Keratinocyte (primary cell): ENCODE measurements at regions not wholly inside any gene's neighbourhood (a gene's known extent, or its start where the extent isn't known, plus 50 kb on each side); places are given as distances from the start of the nearest gene placed in this dataset.

ENCODE experiments used
- DNase-seq: peaks from one replicate; pipeline ENCODE4 v3.0.0-alpha.2; 2011; ENCODE audit warnings: low read depth, missing footprints, low spot score
- FAIRE-seq: peaks from 2 replicates; lab custom pipeline; 2011; peaks lifted over from hg19 to GRCh38; lab: Jason Lieb, UNC
- H2AFZ ChIP-seq: 2 replicates; pipeline ENCODE4 v1.6.0; 2012; ENCODE audit warnings: low read length, control low read depth, inconsistent platforms; ENCODE audit not compliant: control insufficient read depth
- H3K27ac ChIP-seq: 2 replicates; pipeline ENCODE4 v1.5.1; 2011; ENCODE audit warnings: low read length; ENCODE audit not compliant: control insufficient read depth, insufficient read depth
- H3K27me3 ChIP-seq: 3 replicates; pipeline ENCODE4 v1.6.0; 2011; ENCODE audit warnings: low read length; ENCODE audit not compliant: control insufficient read depth, insufficient read depth; ENCODE audit errors: extremely low read depth
- H3K36me3 ChIP-seq, 2 experiments: 2 replicates in 1 of 2; 3 replicates in 1 of 2; pipeline ENCODE4 v1.5.1; 2011; ENCODE audit warnings: low read length in 2 of 2, mild to moderate bottlenecking in 1 of 2; ENCODE audit not compliant: control insufficient read depth in 2 of 2, insufficient read depth in 2 of 2; ENCODE audit errors: extremely low read depth in 1 of 2
- H3K4me1 ChIP-seq: 3 replicates; pipeline ENCODE4 v1.5.1; 2011; ENCODE audit warnings: low read length; ENCODE audit not compliant: control insufficient read depth, insufficient read depth; ENCODE audit errors: extremely low read depth
- H3K4me2 ChIP-seq: 3 replicates; pipeline ENCODE4 v1.6.0; 2011; ENCODE audit warnings: low read depth, low read length; ENCODE audit not compliant: control insufficient read depth, insufficient read depth; ENCODE audit errors: extremely low read depth
- H3K4me3 ChIP-seq, 3 experiments: fragments of 200-600 bp in 1 of 3; sonication (generic) in 1 of 3; 2 replicates in 2 of 3; 3 replicates in 1 of 3; pipeline ENCODE4 v1.5.1; 2011 to 2016; ENCODE audit warnings: low read length in 3 of 3, mild to moderate bottlenecking in 3 of 3, control low read depth in 2 of 3, inconsistent platforms in 1 of 3, low read depth in 1 of 3, mixed read lengths in 1 of 3, mixed run types in 1 of 3, moderate library complexity in 1 of 3; ENCODE audit not compliant: control insufficient read depth in 2 of 3, insufficient read depth in 2 of 3; ENCODE audit errors: extremely low read depth in 1 of 3
- H3K79me2 ChIP-seq: 2 replicates; pipeline ENCODE4 v1.6.0; 2012; ENCODE audit warnings: low read length; ENCODE audit not compliant: control insufficient read depth, insufficient read depth
- H3K9ac ChIP-seq: 3 replicates; pipeline ENCODE4 v1.6.0; 2011; ENCODE audit warnings: low read length; ENCODE audit not compliant: control insufficient read depth, insufficient read depth; ENCODE audit errors: extremely low read depth
- H3K9me1 ChIP-seq: 3 replicates; pipeline ENCODE4 v1.6.0; 2011; ENCODE audit warnings: low read length; ENCODE audit not compliant: control insufficient read depth, insufficient read depth; ENCODE audit errors: extremely low read depth
- H3K9me3 ChIP-seq: 2 replicates; pipeline ENCODE4 v1.5.1; 2012; ENCODE audit warnings: low read depth, low read length; ENCODE audit not compliant: control insufficient read depth
- H4K20me1 ChIP-seq: 3 replicates; pipeline ENCODE4 v1.6.0; 2011; ENCODE audit warnings: low read length; ENCODE audit not compliant: control insufficient read depth, insufficient read depth; ENCODE audit errors: extremely low read depth
- EZH2 ChIP-seq: IDR thresholded peaks from one replicate; pipeline ENCODE4 v1.6.1; 2012; ENCODE audit warnings: inconsistent platforms, mild to moderate bottlenecking, low read length, moderate library complexity
- dilution Hi-C: fragments of 300-500 bp; cut with MboI; formaldehyde crosslinking; loops from one replicate; pipeline ENCODE4 v1.7.0; 2020; ENCODE audit warnings: low sequenced_read_pairs; ENCODE audit not compliant: extremely low pct_ligation_motif_present
- TF ChIP-seq, protein P1 (sequence below), 3 experiments: IDR thresholded peaks in 1 of 3; conservative IDR thresholded peaks in 1 of 3; optimal IDR thresholded peaks in 1 of 3; 2 replicates in 2 of 3; 3 replicates in 1 of 3; pipeline versions ENCODE3 to v1.5.1; 2011; ENCODE audit warnings: low read length in 3 of 3, mild to moderate bottlenecking in 3 of 3, moderate library complexity in 2 of 3, control low read depth in 1 of 3, inconsistent platforms in 1 of 3; ENCODE audit not compliant: insufficient read depth in 2 of 3; ENCODE audit errors: extremely low read depth in 1 of 3

DNA sequence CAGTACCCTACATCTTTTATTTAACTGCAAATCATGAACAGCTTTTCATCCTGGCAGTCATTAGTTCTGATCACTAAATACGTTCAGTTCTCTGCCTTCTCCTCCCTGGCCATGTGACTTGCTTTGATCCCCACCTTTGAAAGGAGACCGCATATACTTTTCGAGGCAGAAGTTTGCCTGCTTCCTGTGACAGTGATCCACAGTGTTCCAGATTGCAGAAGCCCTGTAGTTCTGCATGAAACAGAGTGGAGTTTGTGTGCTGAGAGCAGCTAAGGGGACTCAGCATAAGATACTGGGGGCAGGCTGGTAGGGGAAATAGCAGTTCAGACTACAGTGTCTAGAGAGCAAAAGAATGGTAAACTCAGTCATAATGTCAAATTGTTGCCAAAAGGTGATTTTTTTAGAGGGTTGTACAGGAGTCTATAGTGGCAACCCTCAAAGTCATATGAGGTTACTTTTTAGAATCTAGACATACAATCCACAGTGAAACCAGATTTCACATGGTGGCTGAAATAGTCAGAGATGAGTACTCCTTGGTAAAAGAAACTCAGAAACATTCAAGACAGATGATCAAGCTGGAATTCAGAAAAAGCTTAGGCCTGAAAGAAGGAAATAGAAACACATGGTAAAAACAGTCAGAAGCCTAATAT, 1800.4 kb upstream of the CELF4 start:
- Histone ChIP-seq H3K4me1 (no peaks in the 10 kb centered on the region), H3K9me1 (no peaks in the 10 kb centered on the region), H3K9me3 (no peaks in the 10 kb centered on the region), H3K9ac (no peak overlapping the region), H3K4me2 (no peak overlapping the region), H3K27ac (no peak overlapping the region), H3K79me2 (no peaks in the 10 kb centered on the region), H3K4me3 (no peak overlapping the region), H3K36me3 (no peaks in the 10 kb centered on the region), H3K27me3 (no peaks in the 10 kb centered on the region), H2AFZ (no peak overlapping the region), H4K20me1 (no peaks in the 10 kb centered on the region)
- FAIRE-seq (no peak), DNase-seq (no peak)
- dilution Hi-C loops = no loop called here
- TF ChIP-seq EZH2 = no peak
- TF ChIP-seq, protein P1, sequence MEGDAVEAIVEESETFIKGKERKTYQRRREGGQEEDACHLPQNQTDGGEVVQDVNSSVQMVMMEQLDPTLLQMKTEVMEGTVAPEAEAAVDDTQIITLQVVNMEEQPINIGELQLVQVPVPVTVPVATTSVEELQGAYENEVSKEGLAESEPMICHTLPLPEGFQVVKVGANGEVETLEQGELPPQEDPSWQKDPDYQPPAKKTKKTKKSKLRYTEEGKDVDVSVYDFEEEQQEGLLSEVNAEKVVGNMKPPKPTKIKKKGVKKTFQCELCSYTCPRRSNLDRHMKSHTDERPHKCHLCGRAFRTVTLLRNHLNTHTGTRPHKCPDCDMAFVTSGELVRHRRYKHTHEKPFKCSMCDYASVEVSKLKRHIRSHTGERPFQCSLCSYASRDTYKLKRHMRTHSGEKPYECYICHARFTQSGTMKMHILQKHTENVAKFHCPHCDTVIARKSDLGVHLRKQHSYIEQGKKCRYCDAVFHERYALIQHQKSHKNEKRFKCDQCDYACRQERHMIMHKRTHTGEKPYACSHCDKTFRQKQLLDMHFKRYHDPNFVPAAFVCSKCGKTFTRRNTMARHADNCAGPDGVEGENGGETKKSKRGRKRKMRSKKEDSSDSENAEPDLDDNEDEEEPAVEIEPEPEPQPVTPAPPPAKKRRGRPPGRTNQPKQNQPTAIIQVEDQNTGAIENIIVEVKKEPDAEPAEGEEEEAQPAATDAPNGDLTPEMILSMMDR (optimal IDR thresholded peaks at IDR 0.05 in 1 of 3, IDR thresholded peaks at IDR 0.05 in 1 of 3, conservative IDR thresholded peaks at IDR 0.05 in 1 of 3; ENCODE audit: extremely low read depth in 1 of 3, insufficient read depth in 2 of 3, low read length in 3 of 3) = no peak

DNA sequence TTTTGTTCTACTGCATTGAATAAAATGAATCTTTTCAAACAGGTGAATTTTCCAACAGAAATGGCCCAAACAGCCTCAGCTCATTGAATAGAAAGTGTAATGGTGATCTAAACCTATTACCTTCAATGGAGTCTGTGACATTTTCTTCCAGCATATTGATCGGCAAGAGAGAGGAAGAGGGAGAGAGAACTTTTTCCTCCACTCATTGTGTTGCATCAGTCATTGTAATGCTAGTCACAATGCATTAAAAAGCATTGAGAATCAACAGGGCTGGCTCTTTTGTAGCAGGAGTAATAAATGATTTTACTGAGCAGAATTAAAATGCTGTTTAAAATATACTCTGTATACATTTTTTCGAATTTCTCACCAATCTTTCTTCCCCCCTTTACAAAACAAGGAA, 1794.5 kb upstream of the CELF4 start:
- no peaks in the 10 kb centered on the region for H3K79me2 ChIP-seq
- H3K4me2 ChIP-seq = no peak overlapping the region
- dilution Hi-C loops = no loop called here
- DNase-seq = no peak
- H3K27ac ChIP-seq = no peak overlapping the region
- FAIRE-seq = no peak
- no peaks in the 10 kb centered on the region for H3K9me1 ChIP-seq
- H3K4me3 ChIP-seq = no peak overlapping the region
- H2AFZ ChIP-seq = no peak overlapping the region
- no peaks in the 10 kb centered on the region for H3K4me1 ChIP-seq
- no peaks in the 10 kb centered on the region for H3K27me3 ChIP-seq
- no peaks in the 10 kb centered on the region for H4K20me1 ChIP-seq
- no peak for TF ChIP-seq EZH2
- TF ChIP-seq, protein P1 (optimal IDR thresholded peaks at IDR 0.05 in 1 of 3, IDR thresholded peaks at IDR 0.05 in 1 of 3, conservative IDR thresholded peaks at IDR 0.05 in 1 of 3; ENCODE audit: extremely low read depth in 1 of 3, insufficient read depth in 2 of 3, low read length in 3 of 3) = no peak
- H3K9me3 ChIP-seq = no peaks in the 10 kb centered on the region
- H3K9ac ChIP-seq = no peak overlapping the region
- H3K36me3 ChIP-seq = no peaks in the 10 kb centered on the region
